T-helper 2 cell (primary cell): ENCODE measurements at regions not wholly inside any gene's neighbourhood (a gene's known extent, or its start where the extent isn't known, plus 50 kb on each side); places are given as distances from the start of the nearest gene placed in this dataset.
"Not testable (repeated sequence)": the region's sequence is repeated elsewhere in the genome, so short reads cannot be mapped to it uniquely, and the experiment has no call there.

Source experiments
- DNase-seq, 5 experiments: peaks; one replicate each; pipeline versions ENCODE4 v3.0.0 to v3.0.0-alpha.2; 2012 to 2022

GRCh38 chr2:134031539-134031938 is 222.3 kb upstream of the MGAT5 start:
- DNase-seq, result no peak

DNA sequence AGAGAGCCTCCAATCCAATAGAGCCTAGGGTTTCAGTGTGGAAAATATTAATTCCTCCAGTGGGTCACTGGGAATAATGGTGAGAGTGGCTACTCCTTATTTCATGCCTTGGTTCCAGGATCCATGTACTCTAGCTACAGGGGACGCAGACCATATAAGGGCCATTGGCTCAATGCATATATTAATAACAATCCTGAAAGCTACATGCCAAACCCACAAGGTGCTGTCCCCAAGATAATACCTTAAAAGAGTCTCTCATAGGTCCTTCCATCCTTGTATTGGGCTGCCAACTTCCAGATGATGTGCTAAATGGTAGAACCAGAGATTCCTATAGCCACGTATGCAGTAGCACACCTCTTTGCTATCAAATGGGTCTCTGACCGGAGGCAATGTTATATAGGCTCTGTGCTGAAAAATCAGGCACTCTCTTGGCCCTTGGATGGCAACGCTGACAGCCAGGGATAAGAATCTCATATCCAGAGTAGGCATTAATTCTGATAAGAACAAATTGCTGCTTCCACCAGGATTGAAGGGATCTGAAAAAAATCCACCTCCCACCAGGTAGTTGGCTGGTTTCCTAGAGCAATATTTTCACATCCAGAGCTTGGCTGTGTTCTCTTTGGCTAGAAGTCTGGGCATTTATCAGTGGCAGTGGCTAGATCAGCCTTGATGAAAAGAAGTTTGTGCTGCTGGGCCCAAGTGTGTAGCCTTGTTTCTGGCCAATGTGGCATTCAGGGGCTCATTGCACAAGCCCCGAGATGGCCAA is 218.1 kb upstream of the MGAT5 start:
- DNase-seq, result no peak

DNA sequence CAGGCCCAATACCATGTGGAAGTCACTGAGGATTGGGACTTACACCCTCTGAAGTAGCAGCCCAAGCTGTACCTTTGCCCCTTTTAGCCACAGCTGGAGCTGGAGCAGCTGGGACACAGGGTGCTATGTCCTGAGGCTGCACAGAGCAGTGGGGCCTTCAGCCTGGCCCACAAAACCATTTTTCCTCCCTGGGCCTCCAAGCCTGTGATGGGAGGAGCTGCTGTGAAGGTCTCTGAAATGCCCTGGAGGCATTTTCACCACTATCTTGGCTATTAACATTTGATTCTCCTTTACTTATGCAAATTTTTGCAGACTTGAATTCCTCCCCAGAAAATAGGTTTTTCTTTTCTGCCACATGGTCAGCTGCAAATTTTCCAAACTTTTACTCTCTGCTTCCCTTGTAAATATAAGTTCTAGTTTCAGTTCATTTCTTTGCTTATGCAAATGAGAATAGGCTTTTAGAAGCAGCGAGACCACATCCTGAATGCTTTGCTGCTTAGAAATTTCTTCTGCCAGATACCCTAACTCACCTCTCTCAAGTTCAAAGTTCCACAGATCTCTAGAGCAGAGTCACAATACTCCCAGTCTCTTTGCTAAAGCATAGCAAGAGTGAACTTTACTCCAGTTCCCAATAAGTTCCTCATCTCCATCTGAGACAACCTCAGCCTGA is 213.8 kb upstream of the MGAT5 start:
- peak in 1 of 5 experiments; percentile 10 for DNase-seq

DNA sequence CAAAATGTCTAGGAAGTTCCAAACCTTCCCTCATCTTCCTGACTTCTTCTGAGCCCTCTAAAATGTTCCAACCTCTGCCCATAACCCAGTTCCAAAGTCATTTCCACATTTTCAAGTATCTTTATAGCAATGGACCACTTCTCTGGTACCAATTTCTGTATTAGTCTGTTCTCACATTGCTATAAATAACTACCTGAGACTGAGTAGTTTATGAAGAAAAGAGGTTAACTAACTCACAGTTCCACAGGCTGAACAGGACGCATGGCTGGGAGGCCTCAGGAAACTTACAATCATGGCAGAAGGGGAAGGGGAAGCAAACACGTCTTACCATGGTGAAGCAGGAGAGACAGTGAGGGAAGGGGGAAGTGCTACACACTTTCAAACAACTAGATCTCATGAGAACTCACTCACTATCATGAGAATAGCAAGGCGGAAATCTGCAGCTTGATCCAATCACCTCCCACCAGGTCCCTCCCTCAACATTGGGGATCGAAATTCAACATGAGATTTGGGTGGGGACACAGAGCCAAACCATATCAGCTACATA is 213.2 kb upstream of the MGAT5 start:
- not testable (repeated sequence) for DNase-seq

DNA sequence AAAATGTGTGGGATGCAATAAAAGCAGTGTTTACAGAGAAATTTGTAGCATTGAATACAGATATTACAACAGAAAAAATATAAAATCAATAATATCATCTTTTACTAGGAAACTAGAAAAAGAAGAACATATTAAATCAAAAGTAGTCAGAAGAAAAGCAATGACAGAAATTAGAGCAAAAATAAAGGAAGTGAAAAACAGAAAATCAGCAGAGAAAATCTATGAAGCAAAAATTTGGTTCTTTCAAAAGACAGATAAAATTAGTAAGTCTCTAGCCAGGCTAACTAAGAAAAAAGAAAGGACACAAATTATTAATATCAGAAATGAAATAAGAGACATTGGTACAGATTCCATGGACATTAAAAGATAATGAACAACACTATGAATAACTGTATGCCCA is 212.0 kb upstream of the MGAT5 start:
- no peak for DNase-seq

DNA sequence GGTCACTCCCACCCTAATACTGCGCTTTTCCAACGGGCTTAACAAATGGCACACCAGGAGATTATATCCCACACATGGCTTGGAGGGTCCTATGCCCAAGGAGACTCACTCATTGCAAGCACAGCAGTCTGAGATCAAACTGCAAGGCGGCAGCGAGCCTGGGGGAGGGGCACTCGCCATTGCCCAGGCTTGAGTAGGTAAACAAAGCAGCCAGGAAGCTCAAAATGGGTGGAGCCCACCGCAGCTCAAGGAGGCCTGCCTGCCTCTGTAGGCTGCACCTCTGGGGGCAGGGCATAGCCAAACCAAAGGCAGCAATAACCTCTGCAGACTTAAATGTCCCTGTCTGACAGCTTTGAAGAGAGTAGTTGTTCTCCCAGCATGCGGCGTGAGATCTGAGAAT is 210.8 kb upstream of the MGAT5 start:
- DNase-seq, result peak in 1 of 5 experiments; percentile 36

DNA sequence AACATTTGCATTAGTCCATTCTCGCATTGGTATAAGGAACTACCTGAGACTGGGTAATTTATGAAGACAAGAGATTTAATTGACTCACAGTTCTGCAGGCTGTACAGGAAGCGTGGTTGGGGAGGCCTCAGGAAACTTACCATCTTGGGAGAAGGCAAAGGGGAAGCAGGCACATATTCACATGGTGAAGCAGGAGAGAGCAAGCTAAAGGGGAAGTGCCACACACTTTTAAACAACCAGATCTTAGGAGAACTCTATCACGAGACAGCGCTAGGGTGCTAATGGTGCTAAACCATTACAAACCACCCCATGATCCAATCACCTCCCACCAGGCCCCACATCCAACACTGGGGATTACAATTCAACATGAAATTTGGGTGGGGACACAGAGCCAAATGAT is 201.7 kb upstream of the MGAT5 start:
- DNase-seq, result no peak

GRCh38 chr2:134056173-134056572 is 197.7 kb upstream of the MGAT5 start:
- no peak for DNase-seq

- DNase-seq, result peak in 2 of 5 experiments; percentile 13 to 23
Measured at GRCh38 chr2:134061066-134061465, 192.8 kb upstream of the MGAT5 start.

DNA sequence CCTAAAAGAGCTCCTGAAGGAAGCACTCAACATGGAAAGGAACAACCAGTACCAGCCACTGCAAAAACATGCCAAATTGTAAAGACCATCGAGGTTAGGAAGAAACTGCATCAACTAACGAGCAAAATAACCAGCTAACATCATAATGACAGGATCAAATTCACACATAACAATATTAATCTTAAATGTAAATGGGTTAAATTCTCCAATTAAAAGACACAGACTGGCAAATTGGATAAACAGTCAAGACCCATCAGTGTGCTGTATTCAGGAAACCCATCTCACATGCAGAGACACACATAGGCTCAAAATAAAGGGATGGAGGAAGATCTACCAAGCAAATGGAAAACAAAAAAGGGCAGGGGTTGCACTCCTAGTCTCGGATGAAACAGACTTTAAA is 191.6 kb upstream of the MGAT5 start:
- DNase-seq, result not testable (repeated sequence)

- not testable (repeated sequence) for DNase-seq
Measured at GRCh38 chr2:134063916-134064315, 190.0 kb upstream of the MGAT5 start.

- no peak for DNase-seq
Measured at GRCh38 chr2:134070281-134070741, 183.6 kb upstream of the MGAT5 start.

GRCh38 chr2:134072341-134072740 is 181.5 kb upstream of the MGAT5 start:
- no peak for DNase-seq

- DNase-seq, result no peak
Measured at GRCh38 chr2:134073023-134073422, 180.8 kb upstream of the MGAT5 start.

GRCh38 chr2:134074619-134075018 is 179.3 kb upstream of the MGAT5 start:
- no peak for DNase-seq

GRCh38 chr2:134075204-134075603 is 178.7 kb upstream of the MGAT5 start:
- no peak for DNase-seq

GRCh38 chr2:134078354-134078753 is 175.5 kb upstream of the MGAT5 start:
- DNase-seq, result no peak

DNA sequence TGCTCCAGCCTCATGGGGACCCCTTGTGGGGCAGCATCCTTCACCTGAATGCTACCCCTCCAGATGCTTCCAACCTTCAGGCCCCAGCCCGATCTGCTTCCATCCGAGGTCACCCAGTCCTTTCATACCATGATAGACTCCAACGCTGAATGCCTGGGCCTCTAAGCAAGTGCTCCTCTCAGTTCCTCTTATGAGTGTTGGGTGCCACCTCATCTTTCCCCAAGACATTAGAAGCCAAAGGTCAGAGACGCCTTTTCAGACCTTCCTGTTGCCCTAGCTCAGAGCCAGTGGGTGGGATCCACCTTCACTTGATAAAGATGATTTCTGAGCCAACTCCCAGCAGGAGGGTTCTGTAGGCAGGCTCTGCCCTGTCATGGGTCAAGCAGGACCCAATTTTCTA is 174.5 kb upstream of the MGAT5 start:
- no peak for DNase-seq

- DNase-seq, result no peak
Measured at GRCh38 chr2:134080386-134081089, 173.3 kb upstream of the MGAT5 start.

DNA sequence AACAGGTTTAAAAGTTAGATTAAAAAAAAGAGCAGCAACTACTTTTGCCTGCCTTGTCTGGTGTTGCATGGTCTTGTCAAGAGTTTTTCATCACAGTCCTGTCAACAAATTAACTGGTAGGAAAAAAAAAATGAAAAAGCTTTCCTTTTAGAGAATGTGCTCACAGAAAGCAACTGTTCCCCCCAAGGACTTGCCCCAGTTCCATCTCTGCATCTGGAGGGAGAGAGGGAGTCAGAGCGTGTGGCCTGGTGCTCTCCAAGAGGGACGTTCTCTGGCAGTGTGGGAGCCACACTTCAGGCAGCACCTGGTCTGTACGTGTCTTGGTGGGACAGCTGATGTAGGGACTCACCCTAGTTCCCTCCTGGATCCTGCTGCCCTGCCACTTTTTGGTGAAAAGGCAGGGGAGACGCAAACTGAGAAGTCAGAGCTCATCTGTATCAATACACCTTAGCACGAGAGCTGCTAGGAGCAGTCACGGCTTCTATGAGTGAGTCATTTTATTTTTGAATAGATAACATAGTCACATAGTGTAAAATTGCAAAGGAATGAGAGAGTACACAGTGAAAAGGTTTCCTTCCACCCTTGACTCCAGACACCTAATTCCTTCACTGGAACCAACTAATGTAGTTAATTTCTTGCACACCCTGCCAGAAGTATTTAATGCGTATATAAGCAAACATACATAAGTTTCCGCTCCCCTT is 172.5 kb upstream of the MGAT5 start:
- DNase-seq, result no peak

DNA sequence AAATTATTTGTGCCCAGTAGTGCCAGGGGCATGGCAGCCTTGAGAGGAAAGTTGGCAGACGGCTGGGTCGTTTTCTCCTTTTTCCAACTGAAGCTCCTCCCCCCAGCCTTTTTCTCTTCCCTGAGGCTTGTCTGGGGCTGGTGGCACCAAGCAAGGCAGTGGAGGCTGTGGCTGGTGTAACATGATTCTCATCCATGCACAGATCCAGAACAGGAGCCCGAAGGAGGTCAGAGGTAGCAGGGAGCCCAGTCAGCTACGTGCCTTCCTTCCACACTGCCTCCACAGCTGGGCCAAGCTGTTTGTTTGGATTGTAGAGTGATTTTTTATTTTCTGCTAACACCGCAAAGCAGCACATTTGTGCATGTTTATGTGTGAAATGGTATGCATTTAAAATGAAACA is 170.3 kb upstream of the MGAT5 start:
- no peak for DNase-seq

DNA sequence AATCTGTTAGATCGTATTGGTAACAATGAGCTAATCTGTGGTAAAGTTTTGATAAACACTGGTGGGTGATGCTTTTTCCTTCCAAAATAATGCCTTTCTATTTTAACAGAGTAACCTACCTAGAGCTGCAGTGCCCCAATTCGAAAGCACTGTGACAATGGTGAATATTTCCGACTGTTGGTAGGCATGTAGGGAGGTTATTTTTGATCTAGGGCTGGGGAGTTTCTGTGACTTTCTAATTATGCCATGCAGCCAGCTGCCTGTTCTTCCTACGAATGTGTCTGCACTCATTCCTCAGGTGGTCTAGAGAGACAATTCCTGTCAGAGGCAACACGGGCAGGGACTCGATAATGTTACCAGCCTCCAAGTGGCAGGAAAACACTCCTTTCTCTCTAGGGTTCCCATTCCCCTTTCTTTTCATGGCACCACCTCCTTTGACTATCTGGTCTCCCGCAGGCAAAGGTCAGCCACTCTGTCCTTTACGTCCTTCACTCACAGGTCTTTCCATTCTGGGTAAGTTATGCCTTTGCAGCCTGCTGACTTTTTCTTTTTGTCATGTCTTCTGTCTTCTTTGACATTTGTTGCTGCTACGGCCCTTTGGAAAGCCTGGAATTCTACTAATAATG is 167.2 kb upstream of the MGAT5 start:
- DNase-seq, result no peak
